ENCODE measurements at regions not wholly inside any gene's neighbourhood (a gene's known extent, or its start where the extent isn't known, plus 50 kb on each side); places are given as distances from the start of the nearest gene placed in this dataset.
"Not testable (repeated sequence)": the region's sequence is repeated elsewhere in the genome, so short reads cannot be mapped to it uniquely, and the experiment has no call there.

- DNase-seq = no peak
Measured at GRCh38 chr6:121020656-121021055, 313.6 kb downstream of the TBC1D32 start.

GRCh38 chr6:121008553-121008952, 325.7 kb downstream of the TBC1D32 start:
- no peak for DNase-seq

GRCh38 chr6:121006024-121006423, 328.3 kb downstream of the TBC1D32 start:
- DNase-seq = no peak

GRCh38 chr6:121000381-121000780, 333.9 kb downstream of the TBC1D32 start:
- no peak for DNase-seq

- DNase-seq = no peak
Measured at GRCh38 chr6:120996340-120996739, 337.9 kb downstream of the TBC1D32 start.

GRCh38 chr6:120994573-120994967, 339.7 kb downstream of the TBC1D32 start:
- DNase-seq = no peak

- DNase-seq = no peak
Measured at GRCh38 chr6:120993929-120994572, 340.2 kb downstream of the TBC1D32 start.

- DNase-seq = no peak
Measured at GRCh38 chr6:120992257-120992656, 342.0 kb downstream of the TBC1D32 start.

- DNase-seq = no peak
Measured at GRCh38 chr6:120990866-120991265, 343.4 kb downstream of the TBC1D32 start.

GRCh38 chr6:120981835-120982234, 352.4 kb downstream of the TBC1D32 start:
- no peak for DNase-seq

- no peak for DNase-seq
Measured at GRCh38 chr6:120966321-120966720, 368.0 kb downstream of the TBC1D32 start.

GRCh38 chr6:120965814-120966213, 368.5 kb downstream of the TBC1D32 start:
- DNase-seq = no peak

- no peak for DNase-seq
Measured at GRCh38 chr6:120960761-120961160, 373.5 kb downstream of the TBC1D32 start.

GRCh38 chr6:120954111-120954510, 380.2 kb downstream of the TBC1D32 start:
- DNase-seq = no peak

- DNase-seq = no peak
Measured at GRCh38 chr6:120951258-120951657, 383.0 kb downstream of the TBC1D32 start.

GRCh38 chr6:120947111-120947510, 387.2 kb downstream of the TBC1D32 start:
- no peak for DNase-seq

- no peak for DNase-seq
Measured at GRCh38 chr6:120945905-120946594, 388.2 kb downstream of the TBC1D32 start.

GRCh38 chr6:120938876-120939472, 395.3 kb downstream of the TBC1D32 start:
- DNase-seq = no peak

GRCh38 chr6:120938164-120938875, 396.0 kb downstream of the TBC1D32 start:
- DNase-seq = no peak

GRCh38 chr6:120935908-120936307, 398.4 kb downstream of the TBC1D32 start:
- no peak for DNase-seq

- DNase-seq = no peak
Measured at GRCh38 chr6:120935016-120935415, 399.3 kb downstream of the TBC1D32 start.

- not testable (repeated sequence) for DNase-seq
Measured at GRCh38 chr6:120931520-120932180, 402.6 kb downstream of the TBC1D32 start.

- DNase-seq = not testable (repeated sequence)
Measured at GRCh38 chr6:120930500-120930899, 403.8 kb downstream of the TBC1D32 start.

All from CD4-positive, alpha-beta T cell treated with Interleukin-6 for 4 hours (primary cell).